ENCODE measurements at regions not wholly inside any gene's neighbourhood (a gene's known extent, or its start where the extent isn't known, plus 50 kb on each side); places are given as distances from the start of the nearest gene placed in this dataset.
A peak's percentile ranks its signal among the peaks of the same experiment; 100 is the strongest.

GRCh38 chr17:5769593-5770354 is 185.5 kb upstream of the NLRP1 start:
- H3K23me2 ChIP-seq (ENCODE audit: insufficient read length, low read depth, low read length, poor library complexity, severe bottlenecking) = no peaks in the 10 kb centered on the region
- no peak overlapping the region for H4K91ac ChIP-seq (ENCODE audit: insufficient read length, low read depth, low read length)
- H2BK12ac ChIP-seq (ENCODE audit: insufficient read length, low read depth, low read length) = no peak overlapping the region
- no peak overlapping the region for H4K8ac ChIP-seq (replicated peaks; ENCODE audit: insufficient read length, low read depth, low read length)
- H3K4ac ChIP-seq (ENCODE audit: low read depth, low read length) = no peak overlapping the region
- no peak overlapping the region for H3K23ac ChIP-seq (ENCODE audit: insufficient read length, low read depth, low read length)
- TF ChIP-seq, protein P1, sequence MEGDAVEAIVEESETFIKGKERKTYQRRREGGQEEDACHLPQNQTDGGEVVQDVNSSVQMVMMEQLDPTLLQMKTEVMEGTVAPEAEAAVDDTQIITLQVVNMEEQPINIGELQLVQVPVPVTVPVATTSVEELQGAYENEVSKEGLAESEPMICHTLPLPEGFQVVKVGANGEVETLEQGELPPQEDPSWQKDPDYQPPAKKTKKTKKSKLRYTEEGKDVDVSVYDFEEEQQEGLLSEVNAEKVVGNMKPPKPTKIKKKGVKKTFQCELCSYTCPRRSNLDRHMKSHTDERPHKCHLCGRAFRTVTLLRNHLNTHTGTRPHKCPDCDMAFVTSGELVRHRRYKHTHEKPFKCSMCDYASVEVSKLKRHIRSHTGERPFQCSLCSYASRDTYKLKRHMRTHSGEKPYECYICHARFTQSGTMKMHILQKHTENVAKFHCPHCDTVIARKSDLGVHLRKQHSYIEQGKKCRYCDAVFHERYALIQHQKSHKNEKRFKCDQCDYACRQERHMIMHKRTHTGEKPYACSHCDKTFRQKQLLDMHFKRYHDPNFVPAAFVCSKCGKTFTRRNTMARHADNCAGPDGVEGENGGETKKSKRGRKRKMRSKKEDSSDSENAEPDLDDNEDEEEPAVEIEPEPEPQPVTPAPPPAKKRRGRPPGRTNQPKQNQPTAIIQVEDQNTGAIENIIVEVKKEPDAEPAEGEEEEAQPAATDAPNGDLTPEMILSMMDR (conservative IDR thresholded peaks at IDR 0.05) = no peak
- no peak overlapping the region for H2BK15ac ChIP-seq (ENCODE audit: low read depth, low read length)
- no peak overlapping the region for H4K5ac ChIP-seq (ENCODE audit: insufficient read length, low read depth, low read length)
- no peaks in the 10 kb centered on the region for H3K79me2 ChIP-seq (ENCODE audit: insufficient read depth, low read length)
- no peak overlapping the region for H3T11ph ChIP-seq (ENCODE audit: low read length)
- Mint-ChIP-seq H3K9me3 (peaks cover 0 to 2% of the 10 kb centered on the region in 2 experiments; a peak in 1 of 5 replicates), H3K27me3 (ENCODE audit: low read depth) (peaks cover 15% of the 10 kb centered on the region), H3K4me1 (0 out of 4 replicates have a peak, but pooled peaks cover 0 to 6% of the 10 kb centered on the region in 2 experiments), H3K36me3 (ENCODE audit: insufficient read depth in 1 of 3, low read depth in 3 of 3) (no peaks in the 10 kb centered on the region; a peak in 1 of 7 replicates), H3K27ac (no peak overlapping the region), H3K4me3 (no peak overlapping the region)
- no peaks in the 10 kb centered on the region for H3K27me3 ChIP-seq (ENCODE audit: insufficient read depth, low read length)
- H4K20me1 ChIP-seq (ENCODE audit: control insufficient read depth, insufficient read depth, insufficient read length) = no peaks in the 10 kb centered on the region
- no peak overlapping the region for H3K56ac ChIP-seq (ENCODE audit: insufficient read length, low read depth, low read length)
- H2AK5ac ChIP-seq (ENCODE audit: insufficient read length, low read length) = no peak overlapping the region
- no peak overlapping the region for H3K9ac ChIP-seq (ENCODE audit: extremely low read depth, insufficient read length, low read length)
- no peak overlapping the region for H2BK20ac ChIP-seq (ENCODE audit: low read depth, low read length, poor library complexity, severe bottlenecking)
- H3K18ac ChIP-seq (ENCODE audit: insufficient read length, low read depth, low read length) = peak overlapping the region; percentile 15
- no peak overlapping the region for H2AFZ ChIP-seq (ENCODE audit: low read length)
- no peaks in the 10 kb centered on the region for H3K9me3 ChIP-seq (ENCODE audit: control insufficient read depth, low read depth, low read length)
- no CpG with 5 or more reads among the region's 13 CpGs for WGBS (ENCODE audit: extremely low coverage, insufficient read length, low lambda C conversion rate)
- H3K27ac ChIP-seq (ENCODE audit: insufficient read length, low read depth, low read length) = no peak overlapping the region
- no peaks in the 10 kb centered on the region for H3K79me1 ChIP-seq (ENCODE audit: insufficient read depth, low read depth, low read length, poor library complexity, severe bottlenecking)
- no peak overlapping the region for H2BK5ac ChIP-seq (ENCODE audit: insufficient read length, low read length)
- H2BK120ac ChIP-seq (ENCODE audit: low read depth, low read length, poor library complexity, severe bottlenecking) = no peak overlapping the region
- peak overlapping the region; percentile 3; the same call in 1 of the 2 replicates for H3K14ac ChIP-seq (ENCODE audit: insufficient read depth, low read length)
- H3K4me1 ChIP-seq (ENCODE audit: insufficient read depth, low read length) = no peaks in the 10 kb centered on the region; the same call in 1 of the 2 replicates
- H3K4me2 ChIP-seq (ENCODE audit: insufficient read depth, insufficient read length, low read length) = no peak overlapping the region
- peak; percentile 55 for DNase-seq
